GM12872 (cell line): ENCODE measurements at regions not wholly inside any gene's neighbourhood (a gene's known extent, or its start where the extent isn't known, plus 50 kb on each side); places are given as distances from the start of the nearest gene placed in this dataset.
A peak's percentile ranks its signal among the peaks of the same experiment; 100 is the strongest.

ENCODE experiments used
- CTCF ChIP-seq: IDR thresholded peaks from 3 replicates; pipeline ENCODE4 v1.5.1; 2011; ENCODE audit warnings: low read depth, mild to moderate bottlenecking, low read length, moderate library complexity; ENCODE audit not compliant: insufficient read depth

- no peak for TF ChIP-seq CTCF
Observed at GRCh38 chr1:192461684-192462083, 113.9 kb upstream of the RGS1 start.

DNA sequence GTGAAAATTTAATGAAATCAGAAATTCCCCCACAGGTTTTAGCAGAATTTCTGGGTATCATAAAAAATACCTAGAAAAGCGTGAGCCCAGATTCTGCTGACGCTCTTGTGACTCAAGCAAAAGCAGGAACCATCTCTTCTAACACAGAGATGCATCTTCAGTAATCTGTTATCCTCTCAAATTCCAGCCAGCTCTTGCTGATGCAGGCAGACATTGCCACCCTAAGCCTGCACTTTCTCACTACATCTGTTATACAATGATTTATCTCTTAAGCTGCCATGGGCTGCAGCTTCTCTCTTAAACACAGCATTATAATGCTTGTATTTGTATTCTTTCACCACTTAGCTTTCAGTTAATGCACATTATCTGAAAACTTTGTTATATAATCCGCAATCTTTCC lies 113.0 kb upstream of the RGS1 start:
- TF ChIP-seq CTCF: no peak

- no peak for TF ChIP-seq CTCF
Observed at GRCh38 chr1:192463661-192464060, 111.9 kb upstream of the RGS1 start.

DNA sequence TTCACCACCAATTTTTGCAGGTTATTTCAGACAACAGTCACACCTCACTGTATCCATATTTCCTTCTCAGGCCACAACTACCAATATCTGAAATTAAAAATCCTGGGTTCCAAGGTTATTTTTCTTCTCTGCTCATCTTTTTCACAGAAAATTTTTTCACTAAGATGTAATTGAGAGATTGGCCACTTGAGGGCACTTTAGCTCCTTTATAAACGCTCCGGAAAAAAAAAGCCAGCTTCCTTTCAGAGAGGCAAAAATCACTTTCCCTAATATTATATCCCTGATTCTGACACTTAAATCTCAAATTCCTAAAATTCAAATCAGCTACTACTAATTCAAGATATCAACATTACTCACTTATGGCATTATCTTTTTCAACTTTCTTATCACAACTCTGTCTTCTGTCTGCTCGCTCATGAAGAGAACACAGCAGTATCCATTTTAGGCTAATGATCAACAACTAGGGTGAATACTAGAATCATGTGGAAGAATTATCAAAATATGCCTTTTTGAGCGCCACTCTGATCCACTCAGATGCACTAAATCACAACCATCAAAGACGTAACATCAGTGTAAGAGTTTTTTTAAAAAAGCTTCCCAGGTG lies 101.4 kb upstream of the RGS1 start:
- peak; percentile 53; the same call in 2 of the 3 replicates for TF ChIP-seq CTCF

- TF ChIP-seq CTCF: no peak
Observed at GRCh38 chr1:192475329-192475728, 100.2 kb upstream of the RGS1 start.

- no peak for TF ChIP-seq CTCF
Observed at GRCh38 chr1:192475970-192476369, 99.6 kb upstream of the RGS1 start.

DNA sequence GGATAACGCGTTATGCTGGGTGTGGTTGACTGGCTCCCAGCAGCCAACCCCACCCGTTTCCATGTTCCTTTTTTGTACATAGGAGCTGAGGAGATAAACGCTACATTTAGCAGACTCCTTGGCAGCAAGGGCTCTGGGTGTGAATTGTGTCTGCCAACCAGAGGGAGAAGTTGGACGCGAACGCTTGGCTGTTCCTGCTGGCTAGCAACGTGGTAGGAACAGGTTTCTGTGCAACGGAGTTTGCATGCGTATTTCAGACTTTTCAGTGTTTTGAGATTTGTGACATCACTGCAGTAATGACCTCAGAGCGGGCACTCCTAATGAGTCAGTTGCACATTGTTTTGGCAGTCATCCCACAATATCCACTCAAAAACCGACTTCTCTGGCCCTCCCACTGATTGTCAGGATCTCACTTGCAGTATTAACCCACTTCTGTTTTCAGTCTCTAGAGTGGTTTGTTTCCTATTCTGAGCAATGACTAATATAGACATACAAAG lies 98.7 kb upstream of the RGS1 start:
- no peak for TF ChIP-seq CTCF
